Loucy (cell line): ENCODE measurements at regions not wholly inside any gene's neighbourhood (a gene's known extent, or its start where the extent isn't known, plus 50 kb on each side); places are given as distances from the start of the nearest gene placed in this dataset.

ENCODE experiments used
- H2AFZ ChIP-seq: fragments of 200-600 bp; sonication (generic); 2 replicates; pipeline ENCODE4 v1.6.0; 2016; ENCODE audit warnings: antibody characterized with exemption, mild to moderate bottlenecking, low read length, moderate library complexity
- H3F3A ChIP-seq: fragments of 200-600 bp; 2 replicates; pipeline ENCODE4 v1.6.0; 2016; ENCODE audit warnings: antibody characterized with exemption, low read depth, mild to moderate bottlenecking
- H3K27me3 ChIP-seq: fragments of 200-600 bp; sonication (generic); 2 replicates; pipeline ENCODE4 v1.6.1; 2014; ENCODE audit warnings: low read length, mild to moderate bottlenecking; ENCODE audit not compliant: insufficient read depth, poor library complexity, severe bottlenecking
- H3K36me3 ChIP-seq: fragments of 200-600 bp; sonication (generic); 2 replicates; pipeline ENCODE4 v1.6.1; 2016; ENCODE audit warnings: low read length; ENCODE audit not compliant: insufficient read depth
- H3K4me1 ChIP-seq: fragments of 200-600 bp; sonication (generic); 2 replicates; pipeline ENCODE4 v1.5.1; 2014; ENCODE audit warnings: low read length, mild to moderate bottlenecking; ENCODE audit not compliant: insufficient read depth, poor library complexity, severe bottlenecking
- H3K4me2 ChIP-seq: fragments of 200-600 bp; sonication (generic); 2 replicates; pipeline ENCODE4 v1.6.0; 2014; ENCODE audit warnings: antibody characterized with exemption, low read length, low read depth, mild to moderate bottlenecking; ENCODE audit not compliant: poor library complexity, severe bottlenecking
- H3K4me3 ChIP-seq: fragments of 200-600 bp; sonication (generic); 2 replicates; pipeline ENCODE4 v1.5.1; 2014; ENCODE audit warnings: low read length, mild to moderate bottlenecking, mixed read lengths; ENCODE audit not compliant: poor library complexity, severe bottlenecking
- H3K79me2 ChIP-seq: fragments of 200-600 bp; sonication (generic); 2 replicates; pipeline ENCODE4 v1.6.1; 2014; ENCODE audit warnings: low read length; ENCODE audit not compliant: insufficient read depth
- H3K9ac ChIP-seq: fragments of 200-600 bp; sonication (generic); 2 replicates; pipeline ENCODE4 v1.6.0; 2014; ENCODE audit warnings: mild to moderate bottlenecking, low read depth, low read length, moderate library complexity; ENCODE audit not compliant: poor library complexity, severe bottlenecking
- H3K9me2 ChIP-seq: fragments of 200-600 bp; sonication (generic); replicated peaks from 2 replicates; pipeline ENCODE4 v1.6.1; 2016; ENCODE audit warnings: low read depth, low read length, mixed read lengths
- H3K9me3 ChIP-seq: fragments of 200-600 bp; sonication (generic); 2 replicates; pipeline ENCODE4 v1.6.1; 2014; ENCODE audit warnings: mild to moderate bottlenecking, antibody characterized with exemption, low read length, low read depth; ENCODE audit not compliant: insufficient read depth
- H4K20me1 ChIP-seq: fragments of 200-600 bp; sonication (generic); 2 replicates; pipeline ENCODE4 v1.6.0; 2014; ENCODE audit warnings: antibody characterized with exemption, low read length, mild to moderate bottlenecking; ENCODE audit not compliant: insufficient read depth, poor library complexity, severe bottlenecking
- EZH2phosphoT487 ChIP-seq: fragments of 200-600 bp; IDR thresholded peaks from 2 replicates; pipeline ENCODE4 v1.6.1; 2018; ENCODE audit warnings: antibody characterized with exemption, mild to moderate bottlenecking, moderate library complexity, borderline replicate concordance
- TF ChIP-seq, protein P1 (sequence below): fragments of 200-600 bp; sonication (generic); conservative IDR thresholded peaks from 2 replicates; pipeline ENCODE4 v1.5.1; 2014; ENCODE audit warnings: mild to moderate bottlenecking, antibody characterized with exemption, low read length

DNA sequence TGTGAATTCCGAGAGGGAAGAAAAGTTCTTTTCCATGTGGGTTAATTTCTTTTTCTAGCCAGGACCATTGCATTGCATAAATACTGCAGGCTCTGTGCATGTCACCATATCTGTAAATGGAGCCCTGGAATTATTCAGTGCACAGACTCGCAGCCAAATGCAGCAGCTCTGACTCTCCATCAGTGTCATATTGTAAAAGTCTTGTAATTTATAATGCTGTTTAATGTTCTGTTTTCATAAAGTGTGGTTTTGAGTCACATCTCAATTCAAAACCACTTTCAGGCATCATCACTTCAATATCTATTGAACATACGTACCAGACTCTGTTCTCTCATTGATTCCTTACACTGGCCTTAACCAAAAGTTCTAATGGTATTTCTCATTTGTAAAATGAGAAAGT, 193.9 kb upstream of the RPL34 start:
- no peak for TF ChIP-seq EZH2phosphoT487
- TF ChIP-seq, protein P1, sequence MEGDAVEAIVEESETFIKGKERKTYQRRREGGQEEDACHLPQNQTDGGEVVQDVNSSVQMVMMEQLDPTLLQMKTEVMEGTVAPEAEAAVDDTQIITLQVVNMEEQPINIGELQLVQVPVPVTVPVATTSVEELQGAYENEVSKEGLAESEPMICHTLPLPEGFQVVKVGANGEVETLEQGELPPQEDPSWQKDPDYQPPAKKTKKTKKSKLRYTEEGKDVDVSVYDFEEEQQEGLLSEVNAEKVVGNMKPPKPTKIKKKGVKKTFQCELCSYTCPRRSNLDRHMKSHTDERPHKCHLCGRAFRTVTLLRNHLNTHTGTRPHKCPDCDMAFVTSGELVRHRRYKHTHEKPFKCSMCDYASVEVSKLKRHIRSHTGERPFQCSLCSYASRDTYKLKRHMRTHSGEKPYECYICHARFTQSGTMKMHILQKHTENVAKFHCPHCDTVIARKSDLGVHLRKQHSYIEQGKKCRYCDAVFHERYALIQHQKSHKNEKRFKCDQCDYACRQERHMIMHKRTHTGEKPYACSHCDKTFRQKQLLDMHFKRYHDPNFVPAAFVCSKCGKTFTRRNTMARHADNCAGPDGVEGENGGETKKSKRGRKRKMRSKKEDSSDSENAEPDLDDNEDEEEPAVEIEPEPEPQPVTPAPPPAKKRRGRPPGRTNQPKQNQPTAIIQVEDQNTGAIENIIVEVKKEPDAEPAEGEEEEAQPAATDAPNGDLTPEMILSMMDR: no peak
- no peak overlapping the region for H2AFZ ChIP-seq
- H3K4me3 ChIP-seq: no peak overlapping the region
- H3K9me2 ChIP-seq: no peaks in the 10 kb centered on the region
- H3K9me3 ChIP-seq: peaks cover 7% of the 10 kb centered on the region
- no peaks in the 10 kb centered on the region for H4K20me1 ChIP-seq
- H3K4me2 ChIP-seq: no peak overlapping the region
- no peaks in the 10 kb centered on the region for H3K36me3 ChIP-seq
- no peaks in the 10 kb centered on the region for H3K4me1 ChIP-seq
- no peaks in the 10 kb centered on the region for H3F3A ChIP-seq
- H3K27me3 ChIP-seq: no peaks in the 10 kb centered on the region
- no peaks in the 10 kb centered on the region for H3K79me2 ChIP-seq
- H3K9ac ChIP-seq: no peak overlapping the region

DNA sequence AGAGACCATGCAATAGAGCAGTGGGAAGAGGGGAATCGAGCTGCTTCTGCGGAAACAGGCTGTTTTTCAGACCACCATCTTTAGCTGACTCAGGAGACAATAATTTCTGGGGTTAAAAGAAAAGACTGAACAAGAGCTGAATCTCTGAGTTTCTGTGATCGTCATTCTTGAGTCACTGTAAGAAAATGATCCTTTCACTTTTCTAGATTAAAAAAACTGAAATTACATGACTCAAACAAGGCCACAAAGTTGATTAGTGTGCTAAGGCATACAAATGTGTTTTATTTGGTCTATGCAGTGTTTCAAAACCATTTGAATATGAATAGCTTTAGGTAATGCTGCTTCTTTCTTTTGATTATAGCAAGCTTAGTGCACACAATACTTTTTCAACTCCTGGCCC, 194.4 kb upstream of the RPL34 start:
- H2AFZ ChIP-seq: no peak overlapping the region
- no peaks in the 10 kb centered on the region for H3K79me2 ChIP-seq
- H3K4me3 ChIP-seq: no peak overlapping the region
- H3K4me1 ChIP-seq: no peaks in the 10 kb centered on the region
- H3K9me3 ChIP-seq: peaks cover 7% of the 10 kb centered on the region
- H3K27me3 ChIP-seq: no peaks in the 10 kb centered on the region
- no peak overlapping the region for H3K4me2 ChIP-seq
- H3K9me2 ChIP-seq: no peaks in the 10 kb centered on the region
- H3K36me3 ChIP-seq: no peaks in the 10 kb centered on the region
- no peak overlapping the region for H3K9ac ChIP-seq
- TF ChIP-seq EZH2phosphoT487: no peak
- TF ChIP-seq, protein P1: no peak
- no peaks in the 10 kb centered on the region for H4K20me1 ChIP-seq
- no peaks in the 10 kb centered on the region for H3F3A ChIP-seq

DNA sequence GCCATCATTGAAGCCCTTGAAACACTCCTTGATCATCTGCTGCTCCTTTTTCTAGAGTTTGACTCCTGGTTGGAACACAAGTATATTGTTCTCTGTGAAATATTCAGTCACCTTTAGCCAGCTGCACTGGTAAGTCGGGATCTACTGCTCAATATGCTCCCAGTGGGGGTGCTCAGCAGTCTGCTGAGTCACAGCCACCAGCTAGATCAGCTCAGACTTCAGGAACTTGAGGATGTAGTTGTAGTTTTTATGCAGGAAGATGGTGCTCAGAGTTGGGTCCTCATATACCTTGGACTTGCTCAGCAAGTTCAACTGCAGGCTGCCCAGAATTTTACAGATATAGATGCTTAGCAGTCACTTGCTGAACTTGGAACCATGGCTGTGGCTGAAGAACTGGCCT, 202.5 kb upstream of the RPL34 start:
- H3F3A ChIP-seq: no peaks in the 10 kb centered on the region
- H3K4me2 ChIP-seq: no peak overlapping the region
- no peak overlapping the region for H3K9ac ChIP-seq
- no peaks in the 10 kb centered on the region for H3K36me3 ChIP-seq
- TF ChIP-seq, protein P1: no peak
- no peak for TF ChIP-seq EZH2phosphoT487
- no peaks in the 10 kb centered on the region for H4K20me1 ChIP-seq
- H3K9me3 ChIP-seq: peaks cover 7% of the 10 kb centered on the region
- no peak overlapping the region for H3K4me3 ChIP-seq
- no peaks in the 10 kb centered on the region for H3K9me2 ChIP-seq
- H3K27me3 ChIP-seq: no peaks in the 10 kb centered on the region
- H3K4me1 ChIP-seq: peaks cover 21% of the 10 kb centered on the region
- H2AFZ ChIP-seq: peak overlapping the region; percentile 20
- no peaks in the 10 kb centered on the region for H3K79me2 ChIP-seq
